NCI-H446 treated with DMSO at 0.1 percent for 48 hours (cell line): ENCODE measurements at regions not wholly inside any gene's neighbourhood (a gene's known extent, or its start where the extent isn't known, plus 50 kb on each side); places are given as distances from the start of the nearest gene placed in this dataset.

ENCODE experiments used
- DNase-seq: peaks from one replicate; lab custom pipeline; 2025; lab: John Stamatoyannopoulos, UW

DNA sequence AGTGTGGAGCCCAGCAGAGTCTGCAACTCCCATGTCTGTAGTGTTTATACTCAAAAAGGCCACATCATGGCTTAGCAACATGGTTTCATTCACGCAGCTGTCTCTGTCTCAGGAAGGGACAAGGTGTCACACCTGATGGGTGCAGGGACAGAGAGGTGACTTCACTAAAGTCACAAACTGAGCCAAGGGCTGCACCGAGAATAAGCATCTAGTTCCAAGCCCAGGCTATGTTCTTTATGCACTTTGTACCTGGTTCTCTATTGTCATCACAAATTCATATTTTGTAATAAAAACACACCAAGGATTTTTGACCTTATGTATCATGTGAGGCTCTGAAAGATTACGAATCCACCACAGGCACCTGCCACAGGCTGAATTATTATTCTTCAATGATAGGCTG, 64.9 kb upstream of the STK32A start:
- no peak for DNase-seq

DNA sequence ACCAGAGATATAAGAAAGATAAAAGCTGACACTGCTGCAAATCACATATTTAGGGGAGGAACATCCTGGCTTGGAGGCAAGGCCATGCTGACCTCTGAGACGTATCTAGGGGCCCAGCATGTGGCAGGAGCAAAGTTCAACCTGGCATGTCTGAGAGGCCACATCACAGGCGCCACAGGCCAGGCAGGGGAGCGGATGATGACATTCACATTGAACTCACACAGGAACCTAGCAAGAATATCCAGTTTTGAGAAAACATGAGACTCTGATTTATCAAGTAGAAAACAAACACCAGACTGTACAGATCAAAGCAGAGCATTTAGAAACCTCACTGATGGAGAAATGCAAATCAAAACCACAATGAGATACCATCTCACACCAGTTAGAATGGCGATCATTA, 64.2 kb upstream of the STK32A start:
- no peak for DNase-seq

DNA sequence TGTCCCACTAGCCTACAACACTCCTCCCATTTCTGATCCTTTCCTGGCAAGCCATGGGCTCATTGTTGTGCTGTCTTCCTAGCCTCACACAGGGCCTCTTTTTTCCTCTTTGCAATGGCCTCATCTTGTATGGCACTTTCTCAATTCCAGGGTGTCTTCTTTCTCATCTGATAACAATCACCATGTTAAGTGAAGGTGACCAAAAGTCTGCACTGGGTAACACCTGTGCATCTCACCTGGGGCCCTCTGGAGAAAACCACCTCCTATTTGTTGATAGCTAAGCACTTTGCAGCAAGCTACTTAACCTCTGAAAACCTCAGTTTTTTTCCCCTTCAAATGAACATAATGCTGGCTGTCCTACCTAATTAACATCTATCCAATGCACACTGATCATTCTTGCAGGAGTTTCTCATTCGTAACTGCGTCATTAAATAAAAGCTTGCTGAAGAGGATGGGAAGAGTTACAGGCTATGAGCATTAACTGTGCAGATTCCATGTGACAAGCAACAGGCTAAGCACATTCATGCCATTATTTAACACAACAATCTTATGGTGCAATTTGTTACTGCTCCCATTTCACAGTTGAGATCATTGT, 60.1 kb upstream of the STK32A start:
- no peak for DNase-seq

DNA sequence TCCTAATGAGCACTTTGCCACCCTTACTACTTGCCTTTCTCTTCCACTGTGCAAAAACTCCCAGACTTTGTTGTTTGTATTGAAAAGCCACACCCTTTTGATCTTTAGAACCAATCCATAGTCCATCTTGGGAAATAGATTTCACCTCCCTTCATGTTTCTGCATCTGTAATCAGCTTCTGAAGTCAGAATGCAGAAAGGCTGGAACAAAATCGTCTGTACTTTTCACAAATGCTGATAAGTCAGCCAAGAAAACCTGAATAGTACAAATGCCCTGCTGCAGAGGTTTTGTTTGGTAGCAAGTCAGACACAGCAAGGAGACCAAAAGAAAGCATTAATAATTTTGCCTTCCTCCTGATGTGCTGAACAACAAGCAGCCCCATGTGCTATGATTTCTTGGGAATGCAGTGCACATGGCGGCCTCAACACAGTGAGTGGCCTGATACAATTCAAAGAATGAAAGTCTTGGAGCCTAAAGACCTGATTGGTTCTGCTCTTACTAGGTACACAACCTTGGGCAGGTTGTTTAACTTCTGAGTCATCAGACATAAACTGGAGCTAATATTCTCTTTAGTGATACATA, 59.2 kb upstream of the STK32A start:
- no peak for DNase-seq

DNA sequence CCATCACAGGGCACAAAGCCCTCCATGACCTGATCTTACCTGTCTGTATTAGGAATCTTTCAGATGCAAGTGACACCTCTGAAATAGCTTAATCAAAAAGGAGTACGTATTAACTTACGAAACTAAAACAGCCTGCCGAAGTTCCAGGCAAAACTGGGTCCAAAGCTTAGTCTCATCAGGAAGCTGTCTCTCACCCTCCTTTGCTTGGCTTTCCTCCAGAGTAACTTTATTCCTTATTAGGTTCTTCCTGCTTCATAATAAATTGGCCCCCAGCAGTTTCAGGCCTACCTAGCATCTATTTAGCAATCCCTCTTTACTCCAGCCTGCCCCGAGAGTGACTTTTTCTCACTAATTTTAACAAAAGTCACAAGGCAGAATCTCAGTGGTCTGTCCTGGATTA, 58.4 kb upstream of the STK32A start:
- DNase-seq = no peak

DNA sequence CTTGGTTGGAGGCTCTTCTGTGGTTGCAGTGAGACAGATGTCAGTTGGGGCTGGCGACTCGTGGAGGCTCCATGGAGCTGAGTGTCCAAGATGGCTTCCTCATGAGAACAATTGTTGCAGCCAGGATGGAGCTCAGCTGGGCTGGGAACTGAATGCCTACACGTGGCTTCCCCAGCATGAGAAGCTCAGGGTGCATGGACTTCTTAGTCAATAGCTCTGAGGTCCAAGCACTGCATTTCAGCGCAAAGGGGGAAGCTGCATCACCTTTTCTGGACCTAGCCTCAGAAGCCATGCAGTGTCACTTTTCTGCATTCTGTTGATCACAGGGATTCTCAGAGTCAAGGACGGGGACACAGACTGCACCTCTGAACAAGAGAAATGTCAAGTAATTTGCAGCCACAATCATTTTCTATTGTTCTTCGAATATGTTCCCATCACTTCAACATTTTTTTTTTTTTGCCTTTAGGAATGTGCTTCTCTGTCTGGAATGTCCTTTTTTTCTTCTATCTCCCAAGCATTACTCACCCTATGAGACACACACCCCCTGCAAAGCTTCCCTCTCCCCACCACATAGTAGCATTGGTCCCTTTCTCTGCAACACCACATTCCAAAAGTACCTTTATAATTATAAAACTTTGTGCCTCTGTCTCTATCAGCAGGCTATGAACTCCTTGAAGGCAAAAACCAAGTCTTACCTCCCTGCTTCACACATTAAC, 57.5 kb upstream of the STK32A start:
- DNase-seq = no peak

DNA sequence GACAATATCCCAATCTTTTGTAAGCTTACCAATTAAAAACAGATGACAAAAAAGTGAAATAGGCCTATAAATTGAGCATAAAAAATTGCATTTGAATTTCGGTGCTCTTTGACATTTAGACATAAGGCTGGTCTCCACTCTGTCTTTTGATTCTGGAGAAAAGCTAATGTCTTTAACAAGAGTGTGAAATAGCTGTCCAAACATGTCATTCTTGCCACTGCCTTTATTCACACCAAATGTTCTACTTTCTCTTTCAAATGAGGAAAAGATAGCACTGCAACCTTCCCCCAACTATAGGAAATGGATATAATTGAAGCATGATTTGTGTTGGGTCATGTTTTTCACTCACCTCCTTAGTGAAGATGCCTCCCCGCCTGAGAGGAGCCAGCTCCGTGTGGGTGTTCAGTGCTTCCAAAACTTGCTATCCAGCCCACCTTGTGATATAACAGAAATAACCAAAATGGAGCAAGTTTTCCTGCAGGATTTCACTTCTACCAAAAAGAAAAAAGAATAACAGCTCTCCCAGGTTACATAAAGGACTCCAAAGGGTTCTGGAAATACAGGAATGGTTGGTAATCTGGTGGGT, 55.2 kb upstream of the STK32A start:
- DNase-seq = no peak

DNA sequence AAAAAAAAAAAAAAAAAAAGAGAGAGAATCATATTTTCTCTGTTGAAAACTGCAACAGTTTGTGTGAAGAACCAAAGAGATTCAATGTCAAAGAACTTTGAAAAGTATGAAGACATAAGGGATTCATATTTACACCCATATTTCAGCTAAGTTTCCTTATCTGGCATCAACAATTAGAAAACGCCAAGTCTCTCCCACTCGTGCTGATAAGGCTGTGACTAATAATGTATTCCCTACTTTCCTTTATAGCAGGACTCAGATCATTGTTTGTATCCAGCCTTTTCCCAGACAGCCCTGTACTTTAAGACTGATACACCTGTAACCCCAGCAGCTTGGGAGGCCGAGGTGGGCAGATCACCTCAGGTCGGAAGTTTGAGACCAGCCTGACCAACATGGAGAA, 54.1 kb upstream of the STK32A start:
- no peak for DNase-seq
